NCI-H2107 treated with DMSO at 0.1 percent for 48 hours (cell line): ENCODE measurements at regions not wholly inside any gene's neighbourhood (a gene's known extent, or its start where the extent isn't known, plus 50 kb on each side); places are given as distances from the start of the nearest gene placed in this dataset.

ENCODE experiments used
- DNase-seq: peaks from one replicate; lab custom pipeline; 2025; ENCODE audit not compliant: unreplicated experiment; lab: John Stamatoyannopoulos, UW

GRCh38 chr16:73298562-73298961 lies 250.6 kb upstream of the ZFHX3 start:
- DNase-seq = no peak

DNA sequence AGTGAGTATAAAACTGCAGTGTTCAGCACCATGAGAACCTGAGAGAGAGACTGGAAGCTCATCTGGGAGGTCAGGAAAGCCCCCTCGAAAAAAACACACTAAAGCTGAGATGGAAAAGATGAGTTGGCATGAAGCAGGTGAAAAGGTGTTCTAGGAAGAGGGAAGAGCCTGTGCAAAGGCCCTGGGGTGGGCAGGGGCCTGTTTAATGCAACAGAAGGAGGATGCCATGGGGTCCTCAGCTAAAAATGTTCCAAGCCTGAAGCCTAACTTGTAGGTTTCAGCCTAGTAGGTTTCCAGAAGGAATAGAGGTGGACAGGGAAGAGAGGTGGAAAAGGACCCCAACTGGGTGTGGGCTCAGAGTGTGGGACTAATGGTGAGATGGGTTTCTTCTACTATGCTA lies 242.3 kb upstream of the ZFHX3 start:
- no peak for DNase-seq

GRCh38 chr16:73289232-73289631 lies 241.3 kb upstream of the ZFHX3 start:
- DNase-seq = no peak

- DNase-seq = no peak
Measured at GRCh38 chr16:73288520-73288919, 240.6 kb upstream of the ZFHX3 start.

DNA sequence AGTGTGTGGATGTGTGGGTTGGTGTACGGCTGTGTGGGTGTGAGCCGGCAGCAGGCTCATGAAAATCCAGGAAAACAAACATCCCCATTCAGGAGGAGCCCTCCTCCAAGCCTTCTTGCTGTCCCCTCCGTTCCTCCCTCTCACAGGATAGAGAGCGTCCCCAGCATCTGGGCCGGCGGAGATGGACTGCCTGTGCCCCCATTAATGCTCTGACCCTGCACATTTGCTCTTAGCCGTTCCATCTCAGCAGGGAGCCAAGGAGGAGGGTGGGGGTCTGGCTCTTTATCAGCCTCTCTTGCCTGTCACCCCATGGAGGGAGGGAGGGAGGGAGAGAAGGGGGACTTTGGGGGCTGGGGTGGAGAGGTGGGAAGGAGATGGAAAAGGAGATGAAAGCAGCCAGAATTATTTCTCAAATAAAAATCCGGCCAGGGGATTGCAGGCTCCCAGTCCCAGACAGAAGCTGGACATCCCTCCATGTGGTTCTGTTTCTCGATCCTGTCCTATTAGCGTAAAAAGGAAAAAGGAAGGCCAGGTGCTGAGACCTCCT lies 240.0 kb upstream of the ZFHX3 start:
- DNase-seq = no peak

DNA sequence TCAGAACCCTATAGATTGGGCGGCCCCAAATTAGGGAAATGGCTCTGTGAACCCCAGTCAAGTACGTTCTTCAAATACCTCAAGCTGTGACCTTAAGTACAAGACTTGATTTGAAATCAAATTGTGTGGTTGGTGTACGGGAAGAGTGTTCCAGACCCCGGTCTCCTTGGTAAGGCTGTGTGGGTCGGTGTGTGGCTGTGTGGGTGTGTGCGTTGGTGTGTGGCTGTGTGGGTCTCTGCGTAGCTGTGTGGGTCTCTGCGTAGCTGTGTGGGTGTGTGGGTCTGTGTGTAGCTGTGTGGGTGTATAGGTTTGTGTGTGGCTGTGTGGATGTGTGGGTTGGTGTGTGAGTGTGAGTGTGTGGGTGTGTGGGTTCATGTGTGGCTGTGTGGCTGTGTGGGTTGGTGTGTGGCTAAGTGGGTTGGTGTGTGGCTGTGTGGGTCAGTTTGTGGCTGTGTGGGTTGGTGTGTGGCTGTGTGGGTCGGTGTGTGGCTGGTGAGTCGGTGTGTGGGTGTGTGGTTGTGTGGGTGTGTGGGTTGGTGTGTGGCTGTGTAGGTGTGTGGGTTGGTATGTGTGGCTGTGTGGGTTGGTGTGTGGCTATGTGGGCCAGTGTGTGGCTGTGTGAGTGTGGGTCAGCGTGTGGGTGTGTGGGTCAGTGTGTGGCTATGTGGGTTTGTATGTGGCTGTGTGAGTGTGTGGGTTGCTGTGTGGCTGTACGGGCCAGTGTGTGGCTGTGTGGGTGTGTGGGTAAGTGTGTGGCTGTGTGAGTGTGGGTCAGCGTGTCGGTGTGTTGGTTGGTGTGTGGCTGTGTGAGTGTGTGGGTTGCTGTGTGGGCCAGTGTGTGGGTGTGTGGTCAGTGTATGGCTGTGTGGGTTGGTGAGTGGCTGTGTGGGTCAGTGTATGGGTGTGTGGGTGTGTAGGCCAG lies 238.7 kb upstream of the ZFHX3 start:
- DNase-seq = no peak

- no peak for DNase-seq
Measured at GRCh38 chr16:73285436-73286201, 237.7 kb upstream of the ZFHX3 start.

DNA sequence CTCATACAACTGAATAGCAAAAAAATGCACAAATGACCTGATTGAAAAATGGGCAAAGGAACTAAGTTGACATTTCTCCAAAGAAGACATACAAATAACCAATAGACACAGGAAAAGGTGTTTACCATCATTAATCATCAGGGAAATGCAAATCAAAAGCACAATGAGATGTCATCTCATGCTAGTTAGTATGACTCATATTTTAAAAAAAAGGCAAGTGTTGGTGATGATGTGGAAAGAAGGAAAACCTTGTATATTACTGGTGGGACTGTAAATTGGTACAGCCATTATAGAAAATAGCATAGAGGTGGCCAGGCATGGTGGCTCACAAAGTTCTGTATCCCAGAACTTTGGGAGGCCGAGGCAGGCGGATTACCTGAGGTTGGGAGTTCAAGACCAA lies 232.5 kb upstream of the ZFHX3 start:
- DNase-seq = no peak

DNA sequence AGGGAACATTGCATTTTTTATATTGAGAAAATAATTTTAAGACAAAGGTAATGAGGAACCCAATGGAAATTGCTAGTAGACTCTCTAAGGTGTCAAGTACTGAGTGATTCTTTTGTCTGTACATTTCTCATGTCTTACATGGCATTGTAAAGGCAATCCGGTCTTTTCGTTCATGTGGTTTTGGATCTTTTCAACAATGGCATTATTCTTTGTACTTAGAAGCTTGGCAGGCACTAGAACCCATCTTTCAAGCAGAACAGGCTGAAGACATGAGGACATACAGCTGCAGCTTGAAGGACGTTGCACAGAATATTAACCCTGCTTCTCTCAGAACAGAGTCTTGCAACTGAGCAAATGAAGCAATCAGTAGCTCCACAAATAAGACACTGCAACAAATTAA lies 231.5 kb upstream of the ZFHX3 start:
- no peak for DNase-seq

DNA sequence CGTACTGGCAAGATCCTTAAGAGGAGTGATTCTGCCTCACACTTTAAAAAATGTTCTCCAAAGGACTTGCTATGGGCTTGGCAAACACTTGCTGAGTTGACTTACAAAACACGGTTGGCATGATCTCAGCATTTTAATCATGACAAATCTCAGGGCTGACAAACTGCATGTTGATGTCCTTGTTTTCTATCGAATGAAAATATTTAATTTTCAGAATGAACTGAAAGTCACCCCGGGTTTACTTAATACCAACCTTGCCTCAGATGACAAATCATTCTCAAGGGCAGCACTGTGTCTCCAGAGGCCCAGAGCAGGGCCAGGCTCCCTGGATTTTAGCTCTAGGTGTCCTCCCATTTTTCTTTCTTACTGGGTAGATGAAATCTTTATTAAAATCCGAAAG lies 229.1 kb upstream of the ZFHX3 start:
- DNase-seq = no peak

GRCh38 chr16:73275448-73275847 lies 227.5 kb upstream of the ZFHX3 start:
- no peak for DNase-seq

- DNase-seq = no peak
Measured at GRCh38 chr16:73275024-73275423, 227.1 kb upstream of the ZFHX3 start.

GRCh38 chr16:73274140-73274539 lies 226.2 kb upstream of the ZFHX3 start:
- DNase-seq = no peak

GRCh38 chr16:73268366-73268993 lies 220.6 kb upstream of the ZFHX3 start:
- DNase-seq = peak; percentile 72

DNA sequence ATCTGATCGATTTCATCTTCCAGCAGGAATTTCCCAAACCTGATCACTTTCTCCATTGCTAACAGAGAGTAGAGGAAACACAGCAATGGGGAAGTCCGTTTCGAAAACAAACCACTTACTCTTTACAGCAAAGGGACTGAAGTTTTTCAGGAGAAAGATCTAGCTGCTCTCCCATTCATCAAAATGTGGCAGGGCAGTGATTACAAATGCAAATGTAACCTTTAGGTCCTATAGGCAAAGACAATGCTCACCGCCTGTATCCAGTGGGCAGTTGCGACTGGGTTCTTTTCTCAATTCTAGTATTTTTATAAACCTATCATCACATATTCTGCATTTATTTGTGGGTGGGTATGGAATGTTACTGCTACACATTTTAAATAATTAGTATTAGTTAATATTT lies 218.0 kb upstream of the ZFHX3 start:
- no peak for DNase-seq

DNA sequence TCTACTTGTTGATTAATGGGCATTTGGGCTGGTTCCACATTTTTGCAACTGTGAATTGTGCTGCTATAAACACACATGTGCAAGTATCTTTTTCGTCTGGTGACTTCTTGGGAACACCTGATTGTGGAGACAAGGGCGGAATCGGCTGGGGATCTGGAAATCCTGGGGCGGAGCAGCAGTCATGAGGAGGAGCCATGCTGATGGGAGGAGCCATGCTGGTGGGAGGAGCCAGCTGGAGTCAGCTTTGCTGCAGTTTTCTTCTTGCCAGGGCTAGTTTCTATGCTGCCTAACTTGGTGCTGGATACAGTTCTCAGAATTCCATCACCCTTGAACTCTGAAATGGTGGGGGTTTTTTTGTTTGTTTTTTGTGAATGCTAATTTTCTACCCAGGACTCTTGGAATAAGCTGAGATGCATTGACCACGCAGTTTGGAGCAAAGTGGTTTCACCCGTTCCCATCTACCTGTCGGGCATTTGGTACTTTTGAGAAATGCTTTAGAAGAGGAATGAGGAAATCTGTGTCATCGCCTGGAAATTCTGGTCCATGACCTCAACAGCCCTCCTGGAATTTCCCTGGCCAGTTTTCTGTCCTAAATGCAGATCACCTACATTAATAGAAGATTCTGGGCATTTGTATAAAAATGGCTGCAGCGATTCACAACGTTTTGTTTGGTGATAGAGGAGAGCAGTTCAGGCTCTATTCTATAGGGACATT lies 217.4 kb upstream of the ZFHX3 start:
- no peak for DNase-seq

GRCh38 chr16:73262931-73263330 lies 215.0 kb upstream of the ZFHX3 start:
- DNase-seq = no peak

DNA sequence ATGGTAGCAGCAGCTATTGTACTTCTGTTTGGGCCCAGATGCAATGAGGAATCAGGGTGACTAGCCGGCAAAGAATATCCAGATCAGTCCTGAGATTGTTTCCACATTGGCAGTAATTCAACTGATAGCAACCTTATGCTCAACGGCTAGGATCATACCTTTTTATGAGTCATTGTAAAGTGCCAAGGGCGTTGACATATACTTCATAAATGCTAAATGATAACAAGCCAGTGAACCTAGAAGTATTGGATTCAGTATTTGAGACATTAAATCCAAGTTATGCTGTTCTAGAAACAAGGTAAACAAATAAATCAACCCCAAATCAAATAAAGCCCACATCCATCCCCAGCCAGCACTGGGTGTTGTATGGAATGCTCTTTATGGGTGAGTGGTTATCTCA lies 207.1 kb upstream of the ZFHX3 start:
- no peak for DNase-seq

DNA sequence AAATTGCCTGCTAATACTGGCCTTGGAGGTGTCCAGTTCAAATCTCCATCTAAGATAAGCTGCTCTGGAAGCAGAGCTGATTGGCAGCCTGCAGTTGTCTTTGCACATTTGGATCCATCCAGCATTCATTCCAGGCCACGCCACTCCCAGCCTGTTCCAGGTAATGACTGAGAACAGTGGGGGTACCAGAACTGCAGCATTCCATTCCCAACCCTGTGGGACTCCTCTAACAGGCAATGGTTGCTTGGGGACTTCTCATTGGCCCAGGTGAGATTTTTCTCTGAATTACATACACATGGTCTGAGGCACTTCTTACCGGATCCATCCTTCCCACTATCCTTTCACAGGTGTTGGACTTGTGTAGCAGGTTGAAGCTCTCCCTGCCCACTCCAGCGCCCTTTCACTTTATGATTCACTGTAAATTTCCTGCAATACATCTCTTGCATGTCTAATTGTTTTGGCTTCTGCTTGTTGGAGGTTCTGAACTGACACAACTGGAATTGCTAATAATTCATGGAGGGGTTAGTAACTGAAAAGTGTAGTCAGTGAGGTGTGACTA lies 206.1 kb upstream of the ZFHX3 start:
- no peak for DNase-seq

DNA sequence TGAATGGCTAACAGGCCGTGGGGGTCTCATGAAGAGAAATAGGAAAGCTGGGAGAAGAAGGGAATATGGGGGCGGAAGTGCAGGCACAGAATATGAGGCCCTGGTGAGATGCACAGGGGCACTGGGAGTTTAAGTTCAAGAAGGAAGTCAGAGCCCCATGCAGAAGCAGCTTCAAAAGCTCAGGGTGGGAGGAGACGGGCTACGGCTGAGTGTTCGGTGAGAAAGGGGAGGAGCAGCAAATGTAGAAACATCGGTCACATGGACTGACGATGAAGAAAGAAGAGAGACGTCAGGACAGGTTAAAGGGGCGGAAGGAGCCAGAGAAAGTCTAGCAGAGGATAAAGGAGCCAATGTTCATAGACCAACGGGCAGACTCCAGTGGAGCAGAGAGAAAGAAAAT lies 204.5 kb upstream of the ZFHX3 start:
- DNase-seq = no peak

GRCh38 chr16:73251608-73252007 lies 203.7 kb upstream of the ZFHX3 start:
- no peak for DNase-seq
